PFSK-1 (cell line): ENCODE measurements at regions not wholly inside any gene's neighbourhood (a gene's known extent, or its start where the extent isn't known, plus 50 kb on each side); places are given as distances from the start of the nearest gene placed in this dataset.

Experiments used
- FOXP2 ChIP-seq: optimal IDR thresholded peaks from 2 replicates; pipeline ENCODE3; 2011; ENCODE audit warnings: borderline replicate concordance, control low read depth, inconsistent platforms; ENCODE audit not compliant: insufficient read depth; ENCODE audit errors: extremely low read length, extremely low read depth
- POLR2AphosphoS5 ChIP-seq: IDR thresholded peaks from 2 replicates; pipeline ENCODE4 v1.6.1; 2012; ENCODE audit warnings: low read depth, mild to moderate bottlenecking, control low read depth, low read length, moderate library complexity
- SIN3A ChIP-seq: IDR thresholded peaks from 2 replicates; pipeline ENCODE4 v1.6.1; 2012; ENCODE audit warnings: mild to moderate bottlenecking, low read length, moderate library complexity, borderline replicate concordance; ENCODE audit not compliant: insufficient read depth
- TAF1 ChIP-seq: IDR thresholded peaks from 2 replicates; pipeline ENCODE4 v1.6.1; 2012; ENCODE audit warnings: low read length, control low read depth, borderline replicate concordance; ENCODE audit not compliant: insufficient read depth
- TF ChIP-seq, protein P1 (sequence below), 2 experiments: IDR thresholded peaks; 2 replicates each; pipeline versions ENCODE4 v1.6.1 to v1.8.0; 2011 to 2012; ENCODE audit warnings: low read depth in 2 of 2, low read length in 2 of 2, control low read depth in 1 of 2, inconsistent platforms in 1 of 2, mild to moderate bottlenecking in 1 of 2, moderate library complexity in 1 of 2; ENCODE audit not compliant: insufficient read depth in 1 of 2

- TF ChIP-seq POLR2AphosphoS5 (no peak), FOXP2 (no peak), TAF1 (no peak), SIN3A (no peak)
- TF ChIP-seq, protein P1, sequence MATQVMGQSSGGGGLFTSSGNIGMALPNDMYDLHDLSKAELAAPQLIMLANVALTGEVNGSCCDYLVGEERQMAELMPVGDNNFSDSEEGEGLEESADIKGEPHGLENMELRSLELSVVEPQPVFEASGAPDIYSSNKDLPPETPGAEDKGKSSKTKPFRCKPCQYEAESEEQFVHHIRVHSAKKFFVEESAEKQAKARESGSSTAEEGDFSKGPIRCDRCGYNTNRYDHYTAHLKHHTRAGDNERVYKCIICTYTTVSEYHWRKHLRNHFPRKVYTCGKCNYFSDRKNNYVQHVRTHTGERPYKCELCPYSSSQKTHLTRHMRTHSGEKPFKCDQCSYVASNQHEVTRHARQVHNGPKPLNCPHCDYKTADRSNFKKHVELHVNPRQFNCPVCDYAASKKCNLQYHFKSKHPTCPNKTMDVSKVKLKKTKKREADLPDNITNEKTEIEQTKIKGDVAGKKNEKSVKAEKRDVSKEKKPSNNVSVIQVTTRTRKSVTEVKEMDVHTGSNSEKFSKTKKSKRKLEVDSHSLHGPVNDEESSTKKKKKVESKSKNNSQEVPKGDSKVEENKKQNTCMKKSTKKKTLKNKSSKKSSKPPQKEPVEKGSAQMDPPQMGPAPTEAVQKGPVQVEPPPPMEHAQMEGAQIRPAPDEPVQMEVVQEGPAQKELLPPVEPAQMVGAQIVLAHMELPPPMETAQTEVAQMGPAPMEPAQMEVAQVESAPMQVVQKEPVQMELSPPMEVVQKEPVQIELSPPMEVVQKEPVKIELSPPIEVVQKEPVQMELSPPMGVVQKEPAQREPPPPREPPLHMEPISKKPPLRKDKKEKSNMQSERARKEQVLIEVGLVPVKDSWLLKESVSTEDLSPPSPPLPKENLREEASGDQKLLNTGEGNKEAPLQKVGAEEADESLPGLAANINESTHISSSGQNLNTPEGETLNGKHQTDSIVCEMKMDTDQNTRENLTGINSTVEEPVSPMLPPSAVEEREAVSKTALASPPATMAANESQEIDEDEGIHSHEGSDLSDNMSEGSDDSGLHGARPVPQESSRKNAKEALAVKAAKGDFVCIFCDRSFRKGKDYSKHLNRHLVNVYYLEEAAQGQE (IDR thresholded peaks at IDR 0.05; ENCODE audit: insufficient read depth in 1 of 2, low read depth in 2 of 2, low read length in 2 of 2): no peak
These were observed 232.1 kb upstream of the NT5C1B start for GRCh38 chr2:18821431-18821830.

DNA sequence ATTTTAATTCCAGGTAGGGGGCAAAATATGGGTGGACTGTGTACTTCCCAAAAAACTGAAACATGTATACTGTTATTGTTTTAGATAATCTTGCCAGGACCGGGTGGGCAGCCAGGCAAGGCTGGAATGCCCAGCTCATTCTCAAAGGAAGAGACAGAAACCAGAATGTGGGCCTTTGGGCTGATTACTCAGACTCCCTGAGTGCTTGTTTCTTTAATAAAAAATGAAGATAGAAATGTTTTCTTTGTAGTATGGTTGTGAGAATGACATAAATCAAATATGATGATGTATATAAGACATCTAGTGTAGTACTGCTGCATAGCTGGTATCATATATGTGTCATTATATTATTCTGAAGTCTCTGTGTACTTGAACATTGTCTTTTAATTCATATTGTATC is 231.6 kb upstream of the NT5C1B start:
- TF ChIP-seq TAF1: no peak

DNA sequence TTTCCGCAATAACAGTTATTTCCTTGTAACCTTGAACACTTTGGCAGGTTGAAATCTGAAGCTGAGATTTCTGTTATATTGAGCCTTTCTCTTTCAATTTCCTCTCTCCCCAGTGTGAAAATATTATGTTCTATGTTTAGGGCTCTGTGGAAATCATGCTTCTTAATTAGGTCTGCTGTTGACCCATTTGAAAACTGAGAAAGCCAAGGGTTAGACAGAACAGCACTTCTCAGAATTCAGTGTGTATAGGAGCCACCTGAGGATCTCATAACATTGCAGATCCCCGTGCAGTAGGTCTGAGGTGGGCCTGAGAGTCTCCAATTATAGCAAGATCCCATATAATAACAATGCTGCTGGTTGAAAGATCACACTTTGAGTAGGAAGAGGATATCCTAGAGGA is 230.2 kb upstream of the NT5C1B start:
- TF ChIP-seq FOXP2 (no peak), TAF1 (no peak), POLR2AphosphoS5 (no peak), SIN3A (no peak)
- TF ChIP-seq, protein P1 (IDR thresholded peaks at IDR 0.05; ENCODE audit: insufficient read depth in 1 of 2, low read depth in 2 of 2, low read length in 2 of 2): no peak

DNA sequence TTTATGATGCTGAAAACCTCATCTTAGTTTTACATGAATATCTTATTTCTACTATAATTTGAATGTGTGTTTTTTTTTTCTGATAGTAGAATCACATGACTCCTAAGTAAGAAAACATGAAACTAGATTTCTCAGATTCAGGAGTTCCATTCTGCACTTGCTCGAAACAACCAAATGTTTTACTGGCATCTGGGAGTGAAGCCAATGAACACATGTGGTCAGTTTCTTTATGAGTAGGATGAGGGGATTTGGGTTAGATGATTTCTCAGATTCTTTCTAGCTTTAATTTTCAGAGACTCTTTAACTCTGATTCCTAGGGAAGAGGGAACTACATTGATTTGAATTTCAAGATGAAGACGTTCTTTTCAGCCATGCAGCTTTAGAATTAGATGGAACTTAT is 225.0 kb upstream of the NT5C1B start:
- TF ChIP-seq FOXP2: no peak
- TF ChIP-seq, protein P1 (IDR thresholded peaks at IDR 0.05; ENCODE audit: insufficient read depth in 1 of 2, low read depth in 2 of 2, low read length in 2 of 2): no peak
- TF ChIP-seq TAF1: no peak

DNA sequence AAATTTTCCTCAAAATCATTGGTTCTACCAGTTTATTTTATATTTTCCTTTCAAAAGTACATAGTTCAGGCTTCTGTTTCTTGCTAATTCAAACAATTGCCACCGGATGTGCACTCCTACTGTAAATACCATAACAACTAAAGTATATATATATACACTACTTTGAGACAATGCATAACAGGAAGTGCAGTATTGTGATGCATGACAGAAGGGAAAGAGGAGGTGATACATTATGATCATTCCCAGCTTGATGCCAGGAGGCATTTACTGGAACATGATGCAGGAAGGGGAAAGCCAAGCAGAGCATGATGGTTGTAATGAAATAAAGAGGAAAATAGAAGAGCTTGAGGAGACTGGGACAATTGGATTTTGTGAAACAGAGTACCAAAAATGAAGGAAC is 215.2 kb upstream of the NT5C1B start:
- TF ChIP-seq, protein P1 (IDR thresholded peaks at IDR 0.05; ENCODE audit: insufficient read depth in 1 of 2, low read depth in 2 of 2, low read length in 2 of 2): no peak
- TF ChIP-seq SIN3A: no peak
- TF ChIP-seq POLR2AphosphoS5: no peak
